Body of pancreas (tissue), 4 donors: ENCODE measurements at regions not wholly inside any gene's neighbourhood (a gene's known extent, or its start where the extent isn't known, plus 50 kb on each side); places are given as distances from the start of the nearest gene placed in this dataset.
A peak's percentile ranks its signal among the peaks of the same experiment; 100 is the strongest.

Source experiments
- ATAC-seq: fragments of 150-250 bp; one replicate; pipeline ENCODE4 v1.9.1; 2016
- DNase-seq, 4 donors: peaks; one replicate each; pipeline ENCODE4 v3.0.0-alpha.2; 2019
- H3K27ac ChIP-seq, 4 donors: fragments of 200-600 bp; sonication (generic); 1 replicate in 3 of 4; 2 replicates in 1 of 4; pipeline versions ENCODE4 v1.5.1 to v1.6.1; 2016 to 2019; ENCODE audit warnings: mild to moderate bottlenecking in 1 of 4, mixed read lengths in 1 of 4, moderate library complexity in 1 of 4
- H3K27me3 ChIP-seq, 2 donors: fragments of 200-600 bp; sonication (generic); one replicate each; pipeline ENCODE4 v1.6.0; 2016; ENCODE audit warnings: mild to moderate bottlenecking in 1 of 2
- H3K36me3 ChIP-seq, 2 donors: fragments of 200-600 bp; sonication (generic); replicated peaks in 1 of 2; 2 replicates each; pipeline ENCODE4 v1.5.1; 2016; ENCODE audit warnings: low read depth in 2 of 2; ENCODE audit not compliant: insufficient read depth in 1 of 2
- H3K4me1 ChIP-seq: fragments of 200-600 bp; sonication (generic); one replicate; pipeline ENCODE4 v1.6.0; 2016
- H3K4me3 ChIP-seq, 2 donors: fragments of 200-600 bp; sonication (generic); 1 replicate in 1 of 2; 2 replicates in 1 of 2; pipeline ENCODE4 v1.5.1; 2016 to 2019
- H3K9me3 ChIP-seq, 3 donors: fragments of 200-600 bp; sonication (generic); 1 replicate in 2 of 3; 2 replicates in 1 of 3; pipeline ENCODE4 v1.5.1; 2016
- CTCF ChIP-seq, 7 experiments: fragments of 450-650 bp in 4 of 7; fragments of 200-600 bp in 3 of 7; sonication (generic) in 3 of 7; IDR thresholded peaks; one replicate each; pipeline ENCODE4 v1.5.1; 2016 to 2019; ENCODE audit warnings: antibody characterized with exemption in 7 of 7
- POLR2A ChIP-seq, 3 donors: fragments of 450-650 bp; IDR thresholded peaks; one replicate each; pipeline ENCODE4 v1.6.1; 2016; ENCODE audit warnings: antibody characterized with exemption in 3 of 3, mild to moderate bottlenecking in 2 of 3
- WGBS, 2 donors: methylation state at CpG; one replicate each; pipeline ENCODE4 v1.1.5; 2017; 5-methylcytosine and 5-hydroxymethylcytosine counted together
- intact Hi-C: fragments of 100-400 bp; cut with DNase I; formaldehyde crosslinking; loops from one replicate; pipeline ENCODE4 v1.15.1; 2023

- H3K9me3 ChIP-seq = no peaks in the 10 kb centered on the region
- WGBS, 2 donors = 82 to 92% methylated on average over 4 to 5 of the region's 5 CpGs
- intact Hi-C loops = no loop called here
- no peaks in the 10 kb centered on the region for H3K4me1 ChIP-seq
- TF ChIP-seq POLR2A (IDR thresholded peaks at IDR 0.05) (no peak), CTCF (IDR thresholded peaks at IDR 0.05) (no peak)
- ATAC-seq = no peak
- H3K27me3 ChIP-seq = peaks cover 0 to 2% of the 10 kb centered on the region in 2 donors
- H3K4me3 ChIP-seq = no peak overlapping the region
- no peak overlapping the region for H3K27ac ChIP-seq
- no peaks in the 10 kb centered on the region for H3K36me3 ChIP-seq
- no peak for DNase-seq
Observed at GRCh38 chr17:77534137-77534536, 393.4 kb downstream of the SEC14L1 start.

- ATAC-seq (peak; percentile 27), DNase-seq (no peak)
- H3K9me3 ChIP-seq = no peaks in the 10 kb centered on the region
- no peaks in the 10 kb centered on the region for H3K36me3 ChIP-seq
- no peak for TF ChIP-seq POLR2A (IDR thresholded peaks at IDR 0.05)
- TF ChIP-seq CTCF (IDR thresholded peaks at IDR 0.05) = no peak
- WGBS, 2 donors = 27 to 43% methylated on average over 9 to 10 of the region's 10 CpGs
- intact Hi-C loops = no loop called here
- H3K4me3 ChIP-seq = no peak overlapping the region
- H3K27ac ChIP-seq = no peak overlapping the region
- H3K4me1 ChIP-seq = no peaks in the 10 kb centered on the region
- H3K27me3 ChIP-seq = no peaks in the 10 kb centered on the region
Observed at GRCh38 chr17:77535435-77535834, 394.7 kb downstream of the SEC14L1 start.

GRCh38 chr17:77535892-77536291, 395.1 kb downstream of the SEC14L1 start:
- no peaks in the 10 kb centered on the region for H3K36me3 ChIP-seq
- H3K27ac ChIP-seq = no peak overlapping the region
- intact Hi-C loops = no loop called here
- TF ChIP-seq CTCF (IDR thresholded peaks at IDR 0.05) (no peak), POLR2A (IDR thresholded peaks at IDR 0.05) (no peak)
- ATAC-seq = no peak
- no peaks in the 10 kb centered on the region for H3K9me3 ChIP-seq
- no peak overlapping the region for H3K4me3 ChIP-seq
- WGBS, 2 donors = 56 to 65% methylated on average over 6 of the region's 6 CpGs
- DNase-seq = no peak
- H3K27me3 ChIP-seq = no peaks in the 10 kb centered on the region
- no peaks in the 10 kb centered on the region for H3K4me1 ChIP-seq

- 78% methylated on average over 7 of the region's 7 CpGs for WGBS, 2 donors
- Histone ChIP-seq H3K4me3 (no peak overlapping the region), H3K4me1 (no peaks in the 10 kb centered on the region), H3K36me3 (no peaks in the 10 kb centered on the region), H3K27ac (no peak overlapping the region), H3K27me3 (peaks cover 0 to 6% of the 10 kb centered on the region in 2 donors), H3K9me3 (no peaks in the 10 kb centered on the region)
- ATAC-seq (no peak), DNase-seq (no peak)
- intact Hi-C loops = no loop called here
- TF ChIP-seq POLR2A (IDR thresholded peaks at IDR 0.05) (no peak), CTCF (IDR thresholded peaks at IDR 0.05) (no peak)
Observed at GRCh38 chr17:77537566-77537965, 396.8 kb downstream of the SEC14L1 start.

- H3K36me3 ChIP-seq = no peaks in the 10 kb centered on the region
- no peak overlapping the region for H3K27ac ChIP-seq
- DNase-seq = no peak
- H3K27me3 ChIP-seq = peaks cover 0 to 6% of the 10 kb centered on the region in 2 donors
- TF ChIP-seq CTCF (IDR thresholded peaks at IDR 0.05) = no peak
- TF ChIP-seq POLR2A (IDR thresholded peaks at IDR 0.05) = no peak
- H3K9me3 ChIP-seq = no peaks in the 10 kb centered on the region
- no peak overlapping the region for H3K4me3 ChIP-seq
- 33 to 41% methylated on average over 11 of the region's 11 CpGs for WGBS, 2 donors
- ATAC-seq = no peak
- intact Hi-C loops = loop anchor here (10.0 kb wide), 1 partner anchor 474 kb away; no protein-coding TSS in a partner anchor
- H3K4me1 ChIP-seq = no peaks in the 10 kb centered on the region
Observed at GRCh38 chr17:77540531-77540930, 399.8 kb downstream of the SEC14L1 start.
